Panc1 (cell line): ENCODE measurements at regions not wholly inside any gene's neighbourhood (a gene's known extent, or its start where the extent isn't known, plus 50 kb on each side); places are given as distances from the start of the nearest gene placed in this dataset.

ENCODE experiments used
- ATAC-seq: fragments of 200-7000 bp; cut with Tn5 transposase; 2 replicates; pipeline ENCODE4 v1.9.1; 2020; ENCODE audit warnings: mild to moderate bottlenecking, moderate library complexity
- BruUV-seq: library from RNA; stranded (reverse); fragments of 400-500 nt; replicated peaks from 2 replicates; lab custom pipeline; 2021; lab: Mats Ljungman, UMichigan
- CTCF ChIA-PET: fragments of 300-600 bp; sonication (Branson Sonifier 250); formaldehyde crosslinking; loops from one replicate; lab custom pipeline; 2022; ENCODE audit warnings: antibody characterized with exemption; lab: Charles Lee
- POLR2A ChIA-PET: fragments of 300-600 bp; sonication (Branson Sonifier 250); formaldehyde crosslinking; loops from one replicate; lab custom pipeline; 2022; ENCODE audit warnings: antibody characterized with exemption; lab: Charles Lee
- DNase-seq: peaks from one replicate; pipeline ENCODE4 v3.0.0-alpha.2; 2010; ENCODE audit warnings: low read depth, low spot score
- H3K27ac ChIP-seq: 2 replicates; pipeline ENCODE4 v1.5.1; 2011; ENCODE audit warnings: mild to moderate bottlenecking, low read length, inconsistent platforms
- H3K27me3 ChIP-seq: fragments of 200-500 bp; sonication (Bioruptor generic); 2 replicates; pipeline ENCODE4 v1.6.0; 2014; ENCODE audit warnings: low read length, inconsistent platforms; ENCODE audit not compliant: control insufficient read depth, insufficient read depth
- H3K36me3 ChIP-seq: fragments of 200-500 bp; sonication (Bioruptor generic); 2 replicates; pipeline ENCODE4 v1.5.1; 2014; ENCODE audit warnings: inconsistent platforms, mild to moderate bottlenecking, low read length, moderate library complexity; ENCODE audit not compliant: control insufficient read depth, insufficient read depth
- H3K4me1 ChIP-seq: 2 replicates; pipeline ENCODE4 v1.5.1; 2011; ENCODE audit warnings: inconsistent platforms, mild to moderate bottlenecking, low read length, moderate library complexity; ENCODE audit not compliant: control insufficient read depth, insufficient read depth
- H3K4me3 ChIP-seq, 2 experiments: 2 replicates each; pipeline ENCODE4 v1.5.1; 2011 to 2012; ENCODE audit warnings: low read depth in 2 of 2, low read length in 2 of 2, mild to moderate bottlenecking in 2 of 2, inconsistent platforms in 1 of 2, moderate library complexity in 1 of 2
- H3K9me3 ChIP-seq: fragments of 200-500 bp; sonication (Bioruptor generic); 2 replicates; pipeline ENCODE4 v1.5.1; 2014; ENCODE audit warnings: low read depth, mild to moderate bottlenecking, inconsistent platforms, low read length, moderate library complexity; ENCODE audit not compliant: control insufficient read depth, insufficient read depth
- CTCF ChIP-seq: fragments of 450-650 bp; IDR thresholded peaks from 2 replicates; pipeline ENCODE4 v1.5.1; 2017; ENCODE audit warnings: mild to moderate bottlenecking
- POLR2AphosphoS5 ChIP-seq: IDR thresholded peaks from 2 replicates; pipeline ENCODE4 v1.6.1; 2012; ENCODE audit warnings: mild to moderate bottlenecking, low read depth, low read length, moderate library complexity
- REST ChIP-seq, 2 experiments: IDR thresholded peaks; 2 replicates each; pipeline ENCODE4 v1.6.1; 2011 to 2012; ENCODE audit warnings: low read depth in 2 of 2, control low read depth in 1 of 2, low read length in 1 of 2, mild to moderate bottlenecking in 1 of 2, moderate library complexity in 1 of 2; ENCODE audit not compliant: insufficient read depth in 1 of 2
- SIN3A ChIP-seq: IDR thresholded peaks from 2 replicates; pipeline ENCODE4 v1.6.1; 2012; ENCODE audit warnings: low read depth, mild to moderate bottlenecking, low read length, moderate library complexity, borderline replicate concordance; ENCODE audit not compliant: insufficient read depth
- TCF7L2 ChIP-seq: IDR thresholded peaks from 2 replicates; pipeline ENCODE4 v1.6.1; 2011; ENCODE audit warnings: mild to moderate bottlenecking, low read depth, low read length, inconsistent platforms
- in situ Hi-C: cut with HindIII; loops from 2 replicates; pipeline ENCODE4 v1.10.0; 2016; ENCODE audit warnings: low sequenced_read_pairs, low pct_unique_long_range_greater_than_20kb
- intact Hi-C: fragments of 100-400 bp; cut with micrococcal nuclease; formaldehyde crosslinking; loops from one replicate; pipeline ENCODE4 v1.10.0; 2022; ENCODE audit not compliant: unreplicated experiment

- in situ Hi-C loops (no loop called here), intact Hi-C loops (no loop called here)
- no peak overlapping the region for H3K27ac ChIP-seq
- ATAC-seq (no peak), DNase-seq (no peak)
- BruUV-seq = no TSS peak
- TF ChIP-seq SIN3A (no peak), TCF7L2 (no peak), CTCF (no peak), POLR2AphosphoS5 (no peak), REST (IDR thresholded peaks at IDR 0.05; ENCODE audit: insufficient read depth in 1 of 2, low read depth in 2 of 2, low read length in 1 of 2) (no peak)
- ChIA-PET CTCF (no interaction called here), POLR2A (no interaction called here)
- H3K4me3 ChIP-seq = no peak overlapping the region
- H3K27me3 ChIP-seq = no peaks in the 10 kb centered on the region; the same call in 1 of the 2 replicates
- H3K4me1 ChIP-seq = no peaks in the 10 kb centered on the region
- no peaks in the 10 kb centered on the region for H3K9me3 ChIP-seq
- H3K36me3 ChIP-seq = no peaks in the 10 kb centered on the region
Observed at GRCh38 chr10:44822966-44823365, 88.2 kb upstream of the TMEM72 start.

GRCh38 chr10:44824607-44825006 is 86.5 kb upstream of the TMEM72 start:
- TF ChIP-seq TCF7L2 (no peak), SIN3A (no peak), POLR2AphosphoS5 (no peak), REST (IDR thresholded peaks at IDR 0.05; ENCODE audit: insufficient read depth in 1 of 2, low read depth in 2 of 2, low read length in 1 of 2) (no peak), CTCF (no peak)
- CTCF ChIA-PET = no interaction called here
- no peak overlapping the region for H3K27ac ChIP-seq
- DNase-seq = no peak
- no TSS peak for BruUV-seq
- intact Hi-C loops = no loop called here
- ATAC-seq = no peak
- in situ Hi-C loops = no loop called here
- no peaks in the 10 kb centered on the region for H3K27me3 ChIP-seq
- POLR2A ChIA-PET = no interaction called here
- H3K4me1 ChIP-seq = no peaks in the 10 kb centered on the region
- H3K4me3 ChIP-seq = no peak overlapping the region
- no peaks in the 10 kb centered on the region for H3K9me3 ChIP-seq
- no peaks in the 10 kb centered on the region for H3K36me3 ChIP-seq
